Activated CD4-positive, CD25-positive, alpha-beta regulatory T cell treated with anti-CD3 and anti-CD28 coated beads, Interleukin-2, amount 50 U/mL, for 16 hours (primary cell): ENCODE measurements at regions not wholly inside any gene's neighbourhood (a gene's known extent, or its start where the extent isn't known, plus 50 kb on each side); places are given as distances from the start of the nearest gene placed in this dataset.

Experiments
- DNase-seq: peaks from one replicate; pipeline ENCODE4 v3.0.0-alpha.2; 2020; ENCODE audit warnings: low read depth, low spot score

DNA sequence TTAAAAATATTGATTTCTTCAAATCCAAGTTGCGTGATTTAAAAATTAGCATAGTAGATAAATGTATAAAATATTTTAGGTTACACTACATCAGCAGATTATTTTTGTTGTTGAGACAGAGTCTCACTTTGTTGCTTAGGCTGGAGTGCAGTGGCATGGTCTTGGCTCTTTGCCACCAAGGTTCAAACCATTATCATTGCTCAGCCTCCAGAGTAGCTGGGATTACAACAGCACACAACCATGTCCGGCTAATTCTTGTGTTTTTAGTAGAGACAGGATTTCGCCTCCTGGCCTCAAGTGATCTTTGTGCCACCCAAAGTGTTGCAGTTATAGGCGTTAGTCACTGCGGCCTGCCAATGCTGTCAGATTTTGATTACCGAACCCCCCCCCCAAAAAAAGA, 1390.5 kb upstream of the TENM3 start:
- DNase-seq = no peak

- DNase-seq = no peak
Observed at GRCh38 chr4:180855184-180855583, 1388.0 kb upstream of the TENM3 start.

GRCh38 chr4:180860089-180860720, 1383.0 kb upstream of the TENM3 start:
- DNase-seq = no peak

- no peak for DNase-seq
Observed at GRCh38 chr4:180861651-180862050, 1381.6 kb upstream of the TENM3 start.

DNA sequence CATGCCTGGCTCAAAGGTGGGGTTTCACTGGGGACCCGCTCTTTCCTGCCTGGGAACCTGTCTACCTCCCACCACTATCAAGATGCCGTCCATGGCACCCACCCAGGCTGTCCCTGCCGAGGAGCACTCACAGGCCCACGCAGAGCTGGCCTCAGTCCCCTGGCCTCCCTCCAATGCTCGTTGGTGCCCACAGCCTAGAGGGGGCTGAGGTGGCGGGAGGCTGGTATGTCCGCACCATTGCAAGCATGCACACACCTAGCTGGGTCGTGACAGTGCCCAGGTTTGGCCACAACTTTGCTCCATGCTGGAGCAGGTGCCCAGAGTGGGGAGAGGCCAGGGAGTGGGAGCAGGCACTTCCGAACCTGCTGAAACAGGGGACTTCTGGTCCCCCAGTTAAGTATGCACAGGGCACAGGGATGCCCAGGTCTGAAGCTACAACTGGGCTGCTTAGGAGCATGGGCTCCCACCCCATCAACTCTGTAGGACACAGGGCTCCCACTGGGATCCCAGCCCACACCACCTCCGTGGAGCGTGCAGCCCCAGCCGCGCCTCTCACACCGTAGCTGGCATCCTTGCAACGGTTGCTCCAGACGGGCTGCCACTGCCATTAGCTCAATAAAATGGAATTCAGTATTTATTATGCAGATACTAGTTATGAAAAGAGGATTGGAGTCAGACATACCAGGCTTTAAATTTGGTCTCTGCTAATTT, 1376.1 kb upstream of the TENM3 start:
- DNase-seq = no peak

GRCh38 chr4:180870623-180871022, 1372.6 kb upstream of the TENM3 start:
- no peak for DNase-seq

DNA sequence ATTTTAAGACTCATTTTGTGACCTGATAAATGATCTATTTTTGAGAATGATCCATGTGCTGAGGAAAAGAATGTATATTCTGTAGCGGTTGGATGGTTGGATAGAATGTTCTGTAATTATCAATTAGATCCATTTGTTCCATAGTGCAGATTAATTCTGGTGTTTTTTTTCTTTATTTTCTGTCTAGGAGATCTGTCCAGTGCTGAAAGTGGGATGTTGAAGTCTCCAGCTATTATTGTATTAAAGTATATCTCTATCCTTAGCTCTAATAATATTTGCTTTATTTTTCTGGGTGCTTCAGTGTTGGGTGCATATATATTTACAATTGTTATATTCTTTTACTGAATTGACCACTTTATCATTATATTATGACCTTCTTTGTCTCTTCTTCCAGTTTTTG, 1344.9 kb upstream of the TENM3 start:
- DNase-seq = no peak

GRCh38 chr4:180900781-180901180, 1342.4 kb upstream of the TENM3 start:
- no peak for DNase-seq

DNA sequence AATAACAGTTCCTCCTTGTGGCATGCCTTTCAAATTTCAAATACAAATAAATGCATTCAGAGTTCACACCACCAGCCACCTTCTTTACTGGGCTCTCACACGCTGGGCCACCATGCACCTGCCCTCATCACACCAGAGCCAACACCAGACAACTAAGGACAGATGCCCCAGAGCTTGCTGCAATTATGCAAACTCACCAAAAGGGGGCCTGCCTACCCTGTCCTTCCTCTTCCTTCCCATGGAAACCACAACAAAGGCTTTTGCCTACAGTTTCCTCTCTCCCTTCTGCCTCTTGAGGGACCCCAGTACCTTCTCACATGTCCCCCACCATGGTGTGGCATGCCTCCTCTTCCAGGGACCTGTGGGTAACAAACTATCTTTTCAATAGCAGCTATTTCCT, 1333.9 kb upstream of the TENM3 start:
- no peak for DNase-seq

GRCh38 chr4:180913750-180914149, 1329.5 kb upstream of the TENM3 start:
- no peak for DNase-seq

GRCh38 chr4:180923486-180923885, 1319.7 kb upstream of the TENM3 start:
- DNase-seq = no peak

GRCh38 chr4:180925805-180926204, 1317.4 kb upstream of the TENM3 start:
- no peak for DNase-seq

DNA sequence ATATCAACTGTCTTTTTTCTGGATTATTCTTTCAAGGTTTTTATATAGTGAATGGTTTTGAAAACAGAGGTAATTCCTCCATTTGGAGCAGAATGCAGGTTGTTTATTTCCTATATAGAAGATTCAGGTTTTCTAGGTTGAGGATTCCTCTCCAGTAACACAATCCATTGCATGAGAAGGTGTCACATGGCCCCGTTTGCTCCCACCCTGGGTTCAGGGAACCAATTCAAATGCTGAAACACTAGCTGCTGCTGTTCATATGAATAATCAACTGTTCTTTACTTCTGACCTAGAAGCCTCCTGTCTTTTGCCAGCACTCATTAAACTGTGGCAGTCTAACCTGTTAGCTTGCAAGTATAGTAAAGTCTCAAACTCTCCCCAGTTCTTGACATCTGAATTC, 1316.9 kb upstream of the TENM3 start:
- no peak for DNase-seq

DNA sequence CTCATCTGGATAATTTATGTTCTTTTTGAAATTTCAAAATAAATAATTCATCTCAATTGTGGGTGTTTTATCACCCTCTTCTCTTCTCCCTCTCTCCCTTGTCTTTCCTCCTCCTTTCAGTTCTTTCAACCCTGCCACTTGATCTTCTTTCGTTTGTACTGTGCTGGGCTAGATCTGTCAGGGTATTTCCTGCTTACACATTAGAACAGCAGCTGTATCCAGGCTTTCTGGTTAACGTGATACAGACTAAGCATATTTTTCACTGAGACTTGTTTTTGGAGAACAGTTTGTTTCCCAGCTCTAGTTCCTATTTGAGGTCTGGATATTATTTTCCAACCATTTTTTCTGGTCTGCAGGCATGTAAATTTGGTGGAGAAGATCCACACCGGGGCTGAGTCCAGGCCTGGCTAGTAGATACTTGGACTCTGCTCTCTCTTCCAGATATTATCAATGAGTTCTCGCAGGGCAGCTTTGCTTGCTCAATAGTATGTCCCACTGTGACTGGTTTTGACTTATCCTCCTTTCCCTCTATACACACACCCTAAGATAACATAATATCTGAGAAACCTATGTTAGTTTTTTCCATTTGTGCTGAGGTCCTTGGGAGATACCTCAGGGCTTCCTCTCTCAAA, 1310.7 kb upstream of the TENM3 start:
- DNase-seq = no peak

GRCh38 chr4:180937083-180937482, 1306.1 kb upstream of the TENM3 start:
- DNase-seq = no peak

DNA sequence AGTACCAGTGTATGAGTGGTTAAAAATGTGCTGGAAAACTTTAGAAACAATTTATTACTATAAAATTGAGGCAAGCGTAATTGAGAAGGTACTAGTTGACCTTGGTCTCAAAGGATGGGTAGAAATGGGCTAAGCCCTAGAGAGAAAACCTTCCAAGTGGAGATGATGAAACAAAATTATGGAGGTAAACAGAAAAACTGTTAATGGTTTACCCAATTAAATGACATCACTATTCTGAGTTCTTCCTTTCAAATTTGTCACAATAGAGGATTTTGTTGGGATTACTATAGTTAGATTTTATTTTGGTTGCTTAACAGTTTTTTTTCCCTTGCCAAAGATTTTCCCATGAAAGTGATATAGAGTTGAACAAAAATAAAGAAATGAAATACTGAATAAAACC, 1302.5 kb upstream of the TENM3 start:
- no peak for DNase-seq

- DNase-seq = no peak
Observed at GRCh38 chr4:180942367-180942916, 1300.8 kb upstream of the TENM3 start.

- DNase-seq = no peak
Observed at GRCh38 chr4:180946188-180946587, 1297.0 kb upstream of the TENM3 start.

DNA sequence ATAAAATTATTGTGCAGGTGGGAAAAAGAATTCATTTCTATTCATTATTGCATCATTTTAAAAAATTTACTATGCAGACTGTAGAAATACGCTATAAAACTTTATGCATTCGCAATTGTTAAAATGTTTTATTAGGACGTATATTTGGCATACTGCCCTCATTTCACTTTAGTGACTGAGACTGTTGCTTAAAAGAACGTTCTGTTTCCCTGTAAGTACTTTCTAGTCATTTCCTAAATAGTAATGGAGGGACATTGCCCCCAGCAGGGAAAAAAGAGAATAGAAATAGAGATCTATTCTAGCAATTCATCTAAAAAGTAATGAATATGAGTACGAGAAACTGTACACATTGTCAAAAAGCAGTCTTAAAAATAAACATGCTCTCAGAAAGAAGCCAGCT, 1295.8 kb upstream of the TENM3 start:
- DNase-seq = no peak

DNA sequence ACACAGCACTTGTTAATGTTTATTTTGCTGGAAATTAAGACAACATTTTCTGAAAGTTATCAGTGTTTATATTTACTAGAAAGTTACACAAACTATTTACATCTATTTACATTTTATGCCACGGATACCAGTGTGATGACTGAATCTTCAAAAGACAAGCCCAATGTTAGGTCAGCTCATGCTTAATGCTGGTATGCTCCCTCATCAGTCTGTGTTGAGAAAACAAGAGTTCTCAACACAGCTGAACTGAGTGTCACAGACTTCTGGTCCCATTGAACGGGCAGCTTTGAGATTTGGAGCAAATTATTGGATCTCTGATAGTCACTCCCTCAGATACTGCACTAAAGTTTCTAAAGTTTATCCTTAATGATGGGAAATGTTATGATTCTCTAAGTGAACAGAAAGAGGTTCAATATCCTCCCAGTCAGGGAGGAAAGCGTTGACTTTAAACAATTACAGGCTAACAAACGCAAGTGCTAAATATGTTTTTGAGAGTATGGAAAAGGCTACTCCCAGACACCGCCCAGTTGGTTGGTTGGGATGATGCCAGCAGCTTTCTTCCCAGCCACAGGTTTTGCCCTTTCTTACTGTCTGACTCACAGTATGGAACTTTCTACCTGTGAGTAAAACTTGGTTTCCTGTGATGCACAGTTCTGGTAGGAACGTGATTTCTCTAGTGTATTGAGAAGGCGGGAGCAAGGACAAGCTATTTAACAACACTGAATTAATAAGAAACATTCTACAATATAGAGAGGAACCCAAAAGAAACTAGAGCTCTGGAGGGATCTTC, 1293.6 kb upstream of the TENM3 start:
- no peak for DNase-seq

GRCh38 chr4:180950377-180950776, 1292.8 kb upstream of the TENM3 start:
- DNase-seq = no peak

DNA sequence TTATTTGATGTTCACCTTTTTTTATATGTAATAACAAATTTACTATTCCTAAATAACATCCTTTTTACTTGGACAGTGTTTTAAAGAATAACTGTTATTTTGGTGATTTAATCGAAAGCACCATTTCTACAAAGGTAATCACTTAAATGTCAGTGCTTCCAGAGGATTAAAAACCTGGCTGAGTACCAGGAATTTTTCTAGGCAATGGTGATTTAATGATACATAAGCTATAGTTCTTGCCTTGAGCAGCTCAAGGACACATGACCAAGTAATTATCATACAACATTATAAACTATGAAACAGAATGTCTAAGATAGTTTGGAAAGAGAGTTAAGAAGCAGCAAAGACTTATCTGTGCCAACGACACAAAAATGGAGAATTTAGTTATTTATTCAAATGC, 1291.9 kb upstream of the TENM3 start:
- no peak for DNase-seq
